Calu3 (cell line): ENCODE measurements at regions not wholly inside any gene's neighbourhood (a gene's known extent, or its start where the extent isn't known, plus 50 kb on each side); places are given as distances from the start of the nearest gene placed in this dataset.

Experiments used
- BruUV-seq: library from RNA; stranded (reverse); fragments of 400-500 nt; replicated peaks from 2 replicates; lab custom pipeline; 2021; lab: Mats Ljungman, UMichigan
- CTCF ChIA-PET: fragments of 300-600 bp; sonication (Branson Sonifier 250); formaldehyde crosslinking; loops from one replicate; lab custom pipeline; 2022; ENCODE audit warnings: antibody characterized with exemption; lab: Charles Lee
- DNase-seq: peaks from one replicate; pipeline ENCODE4 v3.0.0; 2022
- H3K27ac Mint-ChIP-seq: one replicate; pipeline ENCODE4 v1.8.0; 2022; ENCODE audit warnings: mixed read lengths; ENCODE audit not compliant: unreplicated experiment
- H3K27me3 Mint-ChIP-seq: one replicate; pipeline ENCODE4 v1.8.0; 2022; ENCODE audit warnings: mixed read lengths; ENCODE audit not compliant: unreplicated experiment
- H3K36me3 Mint-ChIP-seq: one replicate; pipeline ENCODE4 v1.8.0; 2022; ENCODE audit warnings: mild to moderate bottlenecking, moderate library complexity, mixed read lengths; ENCODE audit not compliant: insufficient read depth, unreplicated experiment
- H3K4me1 Mint-ChIP-seq: one replicate; pipeline ENCODE4 v1.8.0; 2022; ENCODE audit warnings: mild to moderate bottlenecking, low read depth, mixed read lengths; ENCODE audit not compliant: unreplicated experiment
- H3K4me3 Mint-ChIP-seq: one replicate; pipeline ENCODE4 v1.8.0; 2022; ENCODE audit warnings: mild to moderate bottlenecking, low read depth, moderate library complexity, mixed read lengths; ENCODE audit not compliant: unreplicated experiment
- H3K9me3 Mint-ChIP-seq: one replicate; pipeline ENCODE4 v1.8.0; 2022; ENCODE audit warnings: low read depth, mixed read lengths; ENCODE audit not compliant: unreplicated experiment
- CTCF ChIP-seq: fragments of 200-600 bp; IDR thresholded peaks from one replicate; pipeline ENCODE4 v1.8.0; 2022; ENCODE audit warnings: antibody characterized with exemption; ENCODE audit not compliant: unreplicated experiment
- intact Hi-C: fragments of 100-400 bp; cut with micrococcal nuclease; formaldehyde crosslinking; loops from one replicate; pipeline ENCODE4 v1.10.0; 2022; ENCODE audit not compliant: unreplicated experiment

GRCh38 chr7:27472043-27472442, 190.6 kb downstream of the HIBADH start:
- Mint-ChIP-seq H3K27me3 (peaks cover 9% of the 10 kb centered on the region), H3K9me3 (no peaks in the 10 kb centered on the region), H3K27ac (no peak overlapping the region), H3K4me1 (no peaks in the 10 kb centered on the region), H3K4me3 (no peak overlapping the region), H3K36me3 (no peaks in the 10 kb centered on the region)
- no peak for DNase-seq
- no TSS peak for BruUV-seq
- intact Hi-C loops: no loop called here
- CTCF ChIA-PET: interaction anchor here (0.6 kb wide), 1 partner anchor 274 kb away, joined by 3 read pairs; no protein-coding TSS in a partner anchor
- no peak for TF ChIP-seq CTCF
